ENCODE measurements at regions not wholly inside any gene's neighbourhood (a gene's known extent, or its start where the extent isn't known, plus 50 kb on each side); places are given as distances from the start of the nearest gene placed in this dataset.

DNA sequence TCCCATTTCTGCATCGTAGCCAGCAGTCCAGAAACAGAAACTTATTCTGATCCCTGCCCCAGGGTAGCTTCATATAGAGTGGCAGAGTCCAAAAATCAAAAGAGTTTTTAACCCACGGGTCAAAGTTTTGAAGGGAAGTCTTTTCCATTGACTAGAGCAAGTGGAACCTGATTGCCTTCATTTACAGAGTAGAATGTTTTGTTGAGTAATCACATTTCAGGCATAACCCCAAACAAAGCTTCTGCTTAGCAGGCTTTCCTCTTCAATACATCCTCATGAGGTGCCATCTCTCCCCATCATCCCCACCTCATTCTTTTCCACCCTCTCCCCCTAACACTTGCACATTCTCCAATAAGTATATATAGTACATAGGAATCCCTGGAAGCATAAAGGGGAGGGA lies 516.0 kb upstream of the FBXO33 start:
- no peak overlapping the region for H3K4me2 ChIP-seq (ENCODE audit: insufficient read depth, insufficient read length, low read length)
- no peak overlapping the region for H2BK120ac ChIP-seq (ENCODE audit: low read depth, low read length, poor library complexity, severe bottlenecking)
- H3K4ac ChIP-seq (ENCODE audit: low read depth, low read length): no peak overlapping the region
- no peak overlapping the region for H4K8ac ChIP-seq (replicated peaks; ENCODE audit: insufficient read length, low read depth, low read length)
- H3K27ac ChIP-seq (ENCODE audit: insufficient read length, low read depth, low read length): no peak overlapping the region
- no peak overlapping the region for H3K56ac ChIP-seq (ENCODE audit: insufficient read length, low read depth, low read length)
- H3K79me2 ChIP-seq (ENCODE audit: insufficient read depth, low read length): no peaks in the 10 kb centered on the region; the same call in 1 of the 2 replicates
- H4K20me1 ChIP-seq (ENCODE audit: control insufficient read depth, insufficient read depth, insufficient read length): no peaks in the 10 kb centered on the region
- Mint-ChIP-seq H3K36me3 (ENCODE audit: insufficient read depth in 1 of 3, low read depth in 3 of 3) (no peaks in the 10 kb centered on the region; a peak in 2 of 7 replicates), H3K27me3 (ENCODE audit: low read depth) (peaks cover 2% of the 10 kb centered on the region; the same call in 1 of the 2 replicates), H3K4me1 (no peaks in the 10 kb centered on the region), H3K27ac (no peak overlapping the region), H3K4me3 (no peak overlapping the region), H3K9me3 (peaks cover 8 to 11% of the 10 kb centered on the region in 2 experiments; a peak in 3 of 5 replicates)
- H2BK12ac ChIP-seq (ENCODE audit: insufficient read length, low read depth, low read length): no peak overlapping the region
- no peaks in the 10 kb centered on the region for H3K79me1 ChIP-seq (ENCODE audit: insufficient read depth, low read depth, low read length, poor library complexity, severe bottlenecking)
- H4K5ac ChIP-seq (ENCODE audit: insufficient read length, low read depth, low read length): no peak overlapping the region
- H2BK20ac ChIP-seq (ENCODE audit: low read depth, low read length, poor library complexity, severe bottlenecking): no peak overlapping the region
- no peak for DNase-seq
- H3T11ph ChIP-seq (ENCODE audit: low read length): no peak overlapping the region
- no peaks in the 10 kb centered on the region for H3K4me1 ChIP-seq (ENCODE audit: insufficient read depth, low read length)
- TF ChIP-seq, protein P1, sequence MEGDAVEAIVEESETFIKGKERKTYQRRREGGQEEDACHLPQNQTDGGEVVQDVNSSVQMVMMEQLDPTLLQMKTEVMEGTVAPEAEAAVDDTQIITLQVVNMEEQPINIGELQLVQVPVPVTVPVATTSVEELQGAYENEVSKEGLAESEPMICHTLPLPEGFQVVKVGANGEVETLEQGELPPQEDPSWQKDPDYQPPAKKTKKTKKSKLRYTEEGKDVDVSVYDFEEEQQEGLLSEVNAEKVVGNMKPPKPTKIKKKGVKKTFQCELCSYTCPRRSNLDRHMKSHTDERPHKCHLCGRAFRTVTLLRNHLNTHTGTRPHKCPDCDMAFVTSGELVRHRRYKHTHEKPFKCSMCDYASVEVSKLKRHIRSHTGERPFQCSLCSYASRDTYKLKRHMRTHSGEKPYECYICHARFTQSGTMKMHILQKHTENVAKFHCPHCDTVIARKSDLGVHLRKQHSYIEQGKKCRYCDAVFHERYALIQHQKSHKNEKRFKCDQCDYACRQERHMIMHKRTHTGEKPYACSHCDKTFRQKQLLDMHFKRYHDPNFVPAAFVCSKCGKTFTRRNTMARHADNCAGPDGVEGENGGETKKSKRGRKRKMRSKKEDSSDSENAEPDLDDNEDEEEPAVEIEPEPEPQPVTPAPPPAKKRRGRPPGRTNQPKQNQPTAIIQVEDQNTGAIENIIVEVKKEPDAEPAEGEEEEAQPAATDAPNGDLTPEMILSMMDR (conservative IDR thresholded peaks at IDR 0.05): no peak
- no peak overlapping the region for H3K9ac ChIP-seq (ENCODE audit: extremely low read depth, insufficient read length, low read length)
- H2AK5ac ChIP-seq (ENCODE audit: insufficient read length, low read length): no peak overlapping the region
- H3K27me3 ChIP-seq (ENCODE audit: insufficient read depth, low read length): no peaks in the 10 kb centered on the region
- no peak overlapping the region for H3K14ac ChIP-seq (ENCODE audit: insufficient read depth, low read length)
- no peaks in the 10 kb centered on the region for H3K23me2 ChIP-seq (ENCODE audit: insufficient read length, low read depth, low read length, poor library complexity, severe bottlenecking)
- WGBS (ENCODE audit: extremely low coverage, insufficient read length, low lambda C conversion rate): no CpG with 5 or more reads among the region's 2 CpGs
- H4K91ac ChIP-seq (ENCODE audit: insufficient read length, low read depth, low read length): no peak overlapping the region
- H3K23ac ChIP-seq (ENCODE audit: insufficient read length, low read depth, low read length): no peak overlapping the region
- H2BK15ac ChIP-seq (ENCODE audit: low read depth, low read length): no peak overlapping the region
- no peak overlapping the region for H3K18ac ChIP-seq (ENCODE audit: insufficient read length, low read depth, low read length)
- H3K9me3 ChIP-seq (ENCODE audit: control insufficient read depth, low read depth, low read length): no peaks in the 10 kb centered on the region
- H2BK5ac ChIP-seq (ENCODE audit: insufficient read length, low read length): no peak overlapping the region
- H2AFZ ChIP-seq (ENCODE audit: low read length): no peak overlapping the region
